ENCODE measurements at regions not wholly inside any gene's neighbourhood (a gene's known extent, or its start where the extent isn't known, plus 50 kb on each side); places are given as distances from the start of the nearest gene placed in this dataset.
A peak's percentile ranks its signal among the peaks of the same experiment; 100 is the strongest.

- WGBS (ENCODE audit: insufficient coverage): no CpG with 5 or more reads among the region's 1 CpG
- Histone ChIP-seq H3K9me3 (ENCODE audit: control insufficient read depth, insufficient read depth, low read length) (no peaks in the 10 kb centered on the region), H3K4me1 (ENCODE audit: control insufficient read depth, insufficient read depth, low read length) (no peaks in the 10 kb centered on the region), H3K36me3 (ENCODE audit: control insufficient read depth, insufficient read depth, low read length) (no peaks in the 10 kb centered on the region), H3K4me3 (ENCODE audit: low read depth, low read length) (no peak overlapping the region), H3K27ac (ENCODE audit: low read depth, low read length) (no peak overlapping the region), H3K27me3 (ENCODE audit: control insufficient read depth, insufficient read depth, low read length) (no peaks in the 10 kb centered on the region)
- DNase-seq (ENCODE audit: low read depth in 4 of 6, low spot score in 6 of 6): no peak
These were observed 441.3 kb upstream of the CCNG1 start for GRCh38 chr5:162996053-162996452.

DNA sequence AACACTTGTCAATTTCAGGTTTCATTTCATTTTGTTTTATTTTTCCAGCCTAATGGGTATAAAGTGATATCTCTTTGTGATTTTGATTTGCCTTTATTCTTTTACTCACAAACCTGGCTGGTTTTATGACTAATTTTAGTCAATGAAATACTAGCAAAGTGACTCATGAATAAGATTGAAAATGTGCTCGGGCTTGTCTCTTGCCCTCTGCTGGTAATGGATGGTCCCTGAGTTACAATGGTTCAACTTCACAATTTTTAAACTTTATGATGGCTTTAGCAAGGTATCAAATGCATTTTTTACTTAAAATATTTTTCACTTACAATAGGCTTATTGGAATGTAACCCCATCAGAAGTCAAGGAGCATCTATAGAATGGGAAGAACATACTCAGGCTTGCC, 431.4 kb upstream of the CCNG1 start:
- H3K27me3 ChIP-seq (ENCODE audit: control insufficient read depth, insufficient read depth, low read length): no peaks in the 10 kb centered on the region
- no peak overlapping the region for H3K4me3 ChIP-seq (ENCODE audit: low read depth, low read length)
- DNase-seq (ENCODE audit: low read depth in 4 of 6, low spot score in 6 of 6): no peak
- H3K9me3 ChIP-seq (ENCODE audit: control insufficient read depth, insufficient read depth, low read length): no peaks in the 10 kb centered on the region
- H3K36me3 ChIP-seq (ENCODE audit: control insufficient read depth, insufficient read depth, low read length): no peaks in the 10 kb centered on the region
- no peaks in the 10 kb centered on the region for H3K4me1 ChIP-seq (ENCODE audit: control insufficient read depth, insufficient read depth, low read length)
- no CpG with 5 or more reads among the region's 1 CpG for WGBS (ENCODE audit: insufficient coverage)
- no peak overlapping the region for H3K27ac ChIP-seq (ENCODE audit: low read depth, low read length)

- H3K9me3 ChIP-seq (ENCODE audit: control insufficient read depth, insufficient read depth, low read length): no peaks in the 10 kb centered on the region
- H3K27me3 ChIP-seq (ENCODE audit: control insufficient read depth, insufficient read depth, low read length): no peaks in the 10 kb centered on the region
- no peak for DNase-seq (ENCODE audit: low read depth in 4 of 6, low spot score in 6 of 6)
- H3K36me3 ChIP-seq (ENCODE audit: control insufficient read depth, insufficient read depth, low read length): no peaks in the 10 kb centered on the region
- no peaks in the 10 kb centered on the region for H3K4me1 ChIP-seq (ENCODE audit: control insufficient read depth, insufficient read depth, low read length)
- WGBS (ENCODE audit: insufficient coverage): 100% methylated on average over 1 of the region's 1 CpG
- no peak overlapping the region for H3K4me3 ChIP-seq (ENCODE audit: low read depth, low read length)
- H3K27ac ChIP-seq (ENCODE audit: low read depth, low read length): no peak overlapping the region
These were observed 414.7 kb upstream of the CCNG1 start for GRCh38 chr5:163022582-163023128.

- H3K27me3 ChIP-seq (ENCODE audit: control insufficient read depth, insufficient read depth, low read length): no peaks in the 10 kb centered on the region
- H3K9me3 ChIP-seq (ENCODE audit: control insufficient read depth, insufficient read depth, low read length): no peaks in the 10 kb centered on the region
- H3K27ac ChIP-seq (ENCODE audit: low read depth, low read length): no peak overlapping the region
- no peak overlapping the region for H3K4me3 ChIP-seq (ENCODE audit: low read depth, low read length)
- 83% methylated on average over 2 of the region's 2 CpGs for WGBS (ENCODE audit: insufficient coverage)
- no peaks in the 10 kb centered on the region for H3K36me3 ChIP-seq (ENCODE audit: control insufficient read depth, insufficient read depth, low read length)
- DNase-seq (ENCODE audit: low read depth in 4 of 6, low spot score in 6 of 6): no peak
- no peaks in the 10 kb centered on the region for H3K4me1 ChIP-seq (ENCODE audit: control insufficient read depth, insufficient read depth, low read length)
These were observed 413.5 kb upstream of the CCNG1 start for GRCh38 chr5:163023846-163024245.

DNA sequence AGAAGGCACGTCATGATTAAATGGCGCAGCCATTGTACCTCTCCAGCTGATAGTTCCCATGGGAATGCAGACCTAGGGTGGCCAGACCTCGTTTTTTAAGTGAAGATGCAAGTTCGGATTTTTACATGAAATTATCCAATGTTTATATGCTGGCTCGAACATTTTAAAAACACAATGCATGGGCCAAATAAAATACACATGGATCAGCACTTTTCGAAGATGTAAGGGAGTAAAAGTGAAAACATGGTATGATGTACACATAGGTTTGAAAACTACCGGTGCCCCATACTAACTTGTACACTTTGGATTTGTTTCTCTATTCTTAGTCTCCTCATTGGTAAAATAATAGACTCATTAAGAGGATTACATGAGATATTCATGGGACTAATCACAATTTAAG, 412.5 kb upstream of the CCNG1 start:
- Histone ChIP-seq H3K4me1 (ENCODE audit: control insufficient read depth, insufficient read depth, low read length) (no peaks in the 10 kb centered on the region), H3K36me3 (ENCODE audit: control insufficient read depth, insufficient read depth, low read length) (no peaks in the 10 kb centered on the region), H3K9me3 (ENCODE audit: control insufficient read depth, insufficient read depth, low read length) (no peaks in the 10 kb centered on the region), H3K27me3 (ENCODE audit: control insufficient read depth, insufficient read depth, low read length) (no peaks in the 10 kb centered on the region), H3K27ac (ENCODE audit: low read depth, low read length) (no peak overlapping the region), H3K4me3 (ENCODE audit: low read depth, low read length) (no peak overlapping the region)
- WGBS (ENCODE audit: insufficient coverage): 83% methylated on average over 4 of the region's 7 CpGs
- DNase-seq (ENCODE audit: low read depth in 4 of 6, low spot score in 6 of 6): no peak

GRCh38 chr5:163033656-163034055, 403.7 kb upstream of the CCNG1 start:
- DNase-seq (ENCODE audit: low read depth in 4 of 6, low spot score in 6 of 6): no peak
- no peaks in the 10 kb centered on the region for H3K27me3 ChIP-seq (ENCODE audit: control insufficient read depth, insufficient read depth, low read length)
- no peaks in the 10 kb centered on the region for H3K9me3 ChIP-seq (ENCODE audit: control insufficient read depth, insufficient read depth, low read length)
- H3K36me3 ChIP-seq (ENCODE audit: control insufficient read depth, insufficient read depth, low read length): no peaks in the 10 kb centered on the region
- WGBS (ENCODE audit: insufficient coverage): no CpG with 5 or more reads among the region's 3 CpGs
- no peak overlapping the region for H3K27ac ChIP-seq (ENCODE audit: low read depth, low read length)
- no peaks in the 10 kb centered on the region for H3K4me1 ChIP-seq (ENCODE audit: control insufficient read depth, insufficient read depth, low read length)
- no peak overlapping the region for H3K4me3 ChIP-seq (ENCODE audit: low read depth, low read length)

DNA sequence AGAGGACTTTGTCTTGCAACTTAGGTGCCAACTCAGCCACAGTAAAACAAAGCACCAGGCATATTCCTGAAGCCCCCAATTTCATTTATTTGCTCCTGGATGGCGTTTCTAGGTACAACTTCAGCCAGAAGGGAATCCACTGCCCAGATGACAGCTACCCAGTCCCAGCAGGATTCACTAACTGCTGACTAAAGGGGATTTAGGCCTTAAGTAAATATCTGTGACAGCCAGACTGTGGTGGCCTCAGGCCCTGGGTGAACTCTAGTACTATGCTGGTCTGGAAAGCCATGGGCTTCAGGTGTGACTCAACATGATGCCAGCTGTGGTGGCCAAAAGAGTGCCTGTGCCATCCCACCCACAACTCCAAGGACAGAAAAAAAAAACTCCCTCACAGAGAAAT, 396.1 kb upstream of the CCNG1 start:
- DNase-seq (ENCODE audit: low read depth in 4 of 6, low spot score in 6 of 6): no peak
- H3K4me3 ChIP-seq (ENCODE audit: low read depth, low read length): no peak overlapping the region
- 83% methylated on average over 1 of the region's 1 CpG for WGBS (ENCODE audit: insufficient coverage)
- H3K27me3 ChIP-seq (ENCODE audit: control insufficient read depth, insufficient read depth, low read length): no peaks in the 10 kb centered on the region
- H3K36me3 ChIP-seq (ENCODE audit: control insufficient read depth, insufficient read depth, low read length): no peaks in the 10 kb centered on the region
- H3K9me3 ChIP-seq (ENCODE audit: control insufficient read depth, insufficient read depth, low read length): peaks cover 2% of the 10 kb centered on the region
- no peaks in the 10 kb centered on the region for H3K4me1 ChIP-seq (ENCODE audit: control insufficient read depth, insufficient read depth, low read length)
- H3K27ac ChIP-seq (ENCODE audit: low read depth, low read length): no peak overlapping the region

GRCh38 chr5:163079618-163080017, 357.8 kb upstream of the CCNG1 start:
- Histone ChIP-seq H3K4me1 (ENCODE audit: control insufficient read depth, insufficient read depth, low read length) (no peaks in the 10 kb centered on the region), H3K4me3 (ENCODE audit: low read depth, low read length) (no peak overlapping the region), H3K27ac (ENCODE audit: low read depth, low read length) (no peak overlapping the region), H3K27me3 (ENCODE audit: control insufficient read depth, insufficient read depth, low read length) (no peaks in the 10 kb centered on the region), H3K9me3 (ENCODE audit: control insufficient read depth, insufficient read depth, low read length) (peaks cover 2% of the 10 kb centered on the region), H3K36me3 (ENCODE audit: control insufficient read depth, insufficient read depth, low read length) (no peaks in the 10 kb centered on the region)
- WGBS (ENCODE audit: insufficient coverage): 93% methylated on average over 1 of the region's 3 CpGs
- DNase-seq (ENCODE audit: low read depth in 4 of 6, low spot score in 6 of 6): no peak

- no peak overlapping the region for H3K4me3 ChIP-seq (ENCODE audit: low read depth, low read length)
- no peaks in the 10 kb centered on the region for H3K9me3 ChIP-seq (ENCODE audit: control insufficient read depth, insufficient read depth, low read length)
- H3K27me3 ChIP-seq (ENCODE audit: control insufficient read depth, insufficient read depth, low read length): no peaks in the 10 kb centered on the region
- no peaks in the 10 kb centered on the region for H3K36me3 ChIP-seq (ENCODE audit: control insufficient read depth, insufficient read depth, low read length)
- no peaks in the 10 kb centered on the region for H3K4me1 ChIP-seq (ENCODE audit: control insufficient read depth, insufficient read depth, low read length)
- no peak overlapping the region for H3K27ac ChIP-seq (ENCODE audit: low read depth, low read length)
- WGBS (ENCODE audit: insufficient coverage): 0% methylated on average over 1 of the region's 1 CpG
- peak in 3 of 6 donors; percentile 4 to 79 (median 79) for DNase-seq (ENCODE audit: low read depth in 4 of 6, low spot score in 6 of 6)
These were observed 348.2 kb upstream of the CCNG1 start for GRCh38 chr5:163089230-163089629.

DNA sequence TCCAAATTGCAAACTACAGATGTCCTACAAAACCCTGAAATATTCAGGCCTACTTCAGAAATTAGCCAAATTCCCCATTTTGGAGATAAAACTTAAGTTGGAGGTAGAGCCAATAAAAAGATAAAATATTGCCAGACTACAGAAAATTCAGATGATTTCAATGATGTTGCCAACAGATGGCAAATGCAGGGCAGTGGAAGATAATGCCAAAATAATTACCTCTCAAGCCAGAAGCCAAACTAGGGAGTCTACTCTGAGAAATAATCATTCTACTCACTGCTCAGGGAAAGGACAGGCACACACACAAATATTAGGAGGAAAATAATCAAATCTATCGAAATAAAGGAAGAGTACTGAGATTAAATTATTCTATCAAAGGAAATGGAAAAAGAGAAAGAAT, 347.5 kb upstream of the CCNG1 start:
- no peak overlapping the region for H3K27ac ChIP-seq (ENCODE audit: low read depth, low read length)
- no peak overlapping the region for H3K4me3 ChIP-seq (ENCODE audit: low read depth, low read length)
- H3K27me3 ChIP-seq (ENCODE audit: control insufficient read depth, insufficient read depth, low read length): no peaks in the 10 kb centered on the region
- peak in 2 of 6 donors; percentile 21 to 22 for DNase-seq (ENCODE audit: low read depth in 4 of 6, low spot score in 6 of 6)
- no peaks in the 10 kb centered on the region for H3K9me3 ChIP-seq (ENCODE audit: control insufficient read depth, insufficient read depth, low read length)
- no peaks in the 10 kb centered on the region for H3K36me3 ChIP-seq (ENCODE audit: control insufficient read depth, insufficient read depth, low read length)
- no peaks in the 10 kb centered on the region for H3K4me1 ChIP-seq (ENCODE audit: control insufficient read depth, insufficient read depth, low read length)
- WGBS (ENCODE audit: insufficient coverage): no CpG with 5 or more reads among the region's 1 CpG
